ENCODE measurements at regions not wholly inside any gene's neighbourhood (a gene's known extent, or its start where the extent isn't known, plus 50 kb on each side); places are given as distances from the start of the nearest gene placed in this dataset.

DNA sequence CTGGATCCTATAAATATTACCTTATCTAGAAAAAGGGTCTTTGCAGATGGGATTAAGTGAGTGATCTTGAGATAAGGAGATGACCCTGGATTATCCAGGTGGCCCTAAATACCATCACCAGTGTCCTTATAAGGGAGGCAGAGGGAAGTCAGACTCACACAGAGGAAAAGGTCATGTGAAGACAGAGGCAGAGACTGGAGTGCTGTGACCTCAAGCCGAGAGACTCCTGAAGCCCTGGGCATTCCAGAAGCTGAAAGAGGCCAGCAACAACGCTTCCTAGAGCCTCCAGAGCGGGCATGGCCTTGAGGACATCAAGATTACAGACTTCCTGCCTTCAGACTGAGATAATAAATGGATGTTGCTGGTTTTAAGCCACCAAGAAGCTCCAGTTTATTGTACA lies 118.8 kb downstream of the ATPSCKMT start:
- H3K9me3 ChIP-seq (ENCODE audit: control insufficient read depth, insufficient read depth, low read depth, low read length) = no peaks in the 10 kb centered on the region
- no peaks in the 10 kb centered on the region for H3K27me3 ChIP-seq (ENCODE audit: control insufficient read depth, insufficient read depth, low read length)
- H3K4me1 ChIP-seq (ENCODE audit: control insufficient read depth, insufficient read depth, low read length) = no peaks in the 10 kb centered on the region
- no peak overlapping the region for H3K27ac ChIP-seq (ENCODE audit: low read depth, low read length)
- no peaks in the 10 kb centered on the region for H3K36me3 ChIP-seq (ENCODE audit: control insufficient read depth, insufficient read depth, low read length)
- H3K4me3 ChIP-seq (ENCODE audit: low read depth, low read length) = no peak overlapping the region
- H3K9ac ChIP-seq (ENCODE audit: low read length) = no peak overlapping the region

DNA sequence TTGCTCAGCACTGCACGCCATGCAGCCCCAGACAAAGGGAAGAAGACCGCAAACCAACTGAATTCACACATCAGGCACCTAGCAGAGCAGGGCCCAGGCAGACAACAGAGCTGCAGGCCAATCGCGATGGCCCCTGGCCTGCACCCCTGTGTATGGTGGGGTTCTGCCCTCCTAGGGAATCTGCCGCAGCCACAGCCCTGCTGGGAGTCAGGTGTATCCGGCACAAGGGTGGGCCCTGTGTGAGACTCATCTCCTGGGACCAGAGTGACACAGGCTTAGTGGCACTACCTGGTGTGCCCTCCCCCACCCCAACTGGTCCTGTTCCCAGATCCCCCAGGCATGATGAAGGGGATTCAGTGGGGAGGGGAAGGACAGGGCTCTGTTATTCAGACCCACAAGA lies 122.8 kb downstream of the ATPSCKMT start:
- Histone ChIP-seq H3K9me3 (ENCODE audit: control insufficient read depth, insufficient read depth, low read depth, low read length) (no peaks in the 10 kb centered on the region), H3K4me1 (ENCODE audit: control insufficient read depth, insufficient read depth, low read length) (no peaks in the 10 kb centered on the region), H3K9ac (ENCODE audit: low read length) (no peak overlapping the region), H3K27me3 (ENCODE audit: control insufficient read depth, insufficient read depth, low read length) (no peaks in the 10 kb centered on the region), H3K27ac (ENCODE audit: low read depth, low read length) (no peak overlapping the region), H3K36me3 (ENCODE audit: control insufficient read depth, insufficient read depth, low read length) (no peaks in the 10 kb centered on the region), H3K4me3 (ENCODE audit: low read depth, low read length) (no peak overlapping the region)

DNA sequence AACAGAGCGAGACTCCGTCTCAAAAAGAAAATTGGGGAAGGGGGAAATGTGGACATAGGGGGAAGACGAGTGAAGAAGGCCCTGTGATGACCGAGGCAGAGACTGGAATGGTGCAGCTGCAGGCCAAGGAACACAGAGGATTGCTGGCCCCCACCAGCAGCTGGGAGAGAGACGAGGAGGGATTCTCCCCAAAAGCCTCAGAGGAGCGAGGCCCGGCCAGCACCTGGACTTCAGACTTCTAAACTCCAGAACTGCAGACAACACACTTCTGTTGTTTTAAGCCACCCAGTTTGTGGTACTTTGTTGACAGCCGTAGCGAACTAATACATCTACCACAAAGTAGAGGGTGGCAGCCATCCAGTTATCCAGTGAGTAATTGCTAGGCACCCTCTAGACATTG lies 124.6 kb downstream of the ATPSCKMT start:
- Histone ChIP-seq H3K9ac (ENCODE audit: low read length) (no peak overlapping the region), H3K27ac (ENCODE audit: low read depth, low read length) (no peak overlapping the region), H3K36me3 (ENCODE audit: control insufficient read depth, insufficient read depth, low read length) (no peaks in the 10 kb centered on the region)

DNA sequence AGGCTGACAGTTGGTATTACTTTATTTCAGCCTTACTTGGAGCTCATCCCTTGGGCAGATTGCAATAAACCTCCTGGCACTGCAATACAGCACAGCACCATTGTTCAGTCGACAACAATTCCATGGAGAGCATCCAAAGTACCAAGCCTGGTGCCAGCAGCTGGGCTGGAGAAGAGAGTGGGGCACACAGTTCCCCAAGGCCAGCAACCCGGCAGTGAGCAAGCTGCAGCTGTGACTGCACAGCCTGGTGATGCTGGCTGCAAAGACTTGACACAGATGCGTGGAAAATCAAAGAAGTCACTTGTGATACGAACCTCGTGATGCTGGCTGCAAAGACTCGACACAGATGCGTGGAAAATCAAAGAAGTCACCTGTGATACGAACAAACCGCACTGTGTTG lies 125.4 kb downstream of the ATPSCKMT start:
- no peak overlapping the region for H3K9ac ChIP-seq (ENCODE audit: low read length)
- no peaks in the 10 kb centered on the region for H3K4me1 ChIP-seq (ENCODE audit: control insufficient read depth, insufficient read depth, low read length)
- H3K36me3 ChIP-seq (ENCODE audit: control insufficient read depth, insufficient read depth, low read length) = no peaks in the 10 kb centered on the region
- no peaks in the 10 kb centered on the region for H3K9me3 ChIP-seq (ENCODE audit: control insufficient read depth, insufficient read depth, low read depth, low read length)
- H3K27ac ChIP-seq (ENCODE audit: low read depth, low read length) = no peak overlapping the region
- H3K4me3 ChIP-seq (ENCODE audit: low read depth, low read length) = no peak overlapping the region
- H3K27me3 ChIP-seq (ENCODE audit: control insufficient read depth, insufficient read depth, low read length) = no peaks in the 10 kb centered on the region

More for the DNA sequence above, 124.6 kb downstream of the ATPSCKMT start:
- no peaks in the 10 kb centered on the region for H3K27me3 ChIP-seq (ENCODE audit: control insufficient read depth, insufficient read depth, low read length)
- H3K4me1 ChIP-seq (ENCODE audit: control insufficient read depth, insufficient read depth, low read length) = no peaks in the 10 kb centered on the region
- no peak overlapping the region for H3K4me3 ChIP-seq (ENCODE audit: low read depth, low read length)
- H3K9me3 ChIP-seq (ENCODE audit: control insufficient read depth, insufficient read depth, low read depth, low read length) = no peaks in the 10 kb centered on the region

DNA sequence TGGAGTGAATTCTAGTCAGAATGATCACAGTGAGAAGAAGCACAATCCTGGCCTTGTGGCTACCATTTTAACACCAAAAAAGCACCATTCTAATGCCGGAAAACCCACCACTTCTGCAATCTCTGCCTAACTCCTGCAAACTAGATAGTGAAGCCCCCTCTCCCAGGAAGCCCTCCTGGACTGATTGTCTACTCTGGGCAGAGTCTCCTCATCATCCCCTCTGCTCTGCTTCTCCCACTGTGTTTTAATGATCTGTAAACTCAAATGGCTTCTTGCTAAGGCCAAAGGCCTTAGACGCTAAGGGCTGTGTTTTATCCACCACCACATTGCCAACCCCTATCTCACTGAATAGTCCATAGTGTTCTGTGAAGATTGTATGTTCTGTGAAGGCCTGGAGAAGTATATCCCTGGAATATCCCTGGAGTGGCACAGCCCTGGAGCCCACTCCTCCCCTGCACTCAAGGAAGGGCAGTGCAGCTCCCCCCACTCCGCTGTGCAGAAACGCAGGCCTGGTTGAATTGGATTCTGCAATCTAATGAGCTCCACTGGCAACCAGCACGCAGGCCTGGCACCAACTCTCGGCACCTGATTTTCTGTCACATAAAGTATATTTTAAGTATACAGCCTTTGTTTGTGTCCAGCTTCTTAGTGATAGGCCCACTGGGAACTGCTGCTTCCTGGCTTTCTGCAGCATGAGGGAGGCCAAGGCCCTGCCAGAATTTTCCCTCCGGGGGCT lies 126.3 kb downstream of the ATPSCKMT start:
- Histone ChIP-seq H3K4me1 (ENCODE audit: control insufficient read depth, insufficient read depth, low read length) (no peaks in the 10 kb centered on the region), H3K36me3 (ENCODE audit: control insufficient read depth, insufficient read depth, low read length) (no peaks in the 10 kb centered on the region), H3K9me3 (ENCODE audit: control insufficient read depth, insufficient read depth, low read depth, low read length) (no peaks in the 10 kb centered on the region), H3K9ac (ENCODE audit: low read length) (no peak overlapping the region), H3K27ac (ENCODE audit: low read depth, low read length) (no peak overlapping the region), H3K27me3 (ENCODE audit: control insufficient read depth, insufficient read depth, low read length) (no peaks in the 10 kb centered on the region), H3K4me3 (ENCODE audit: low read depth, low read length) (no peak overlapping the region)

DNA sequence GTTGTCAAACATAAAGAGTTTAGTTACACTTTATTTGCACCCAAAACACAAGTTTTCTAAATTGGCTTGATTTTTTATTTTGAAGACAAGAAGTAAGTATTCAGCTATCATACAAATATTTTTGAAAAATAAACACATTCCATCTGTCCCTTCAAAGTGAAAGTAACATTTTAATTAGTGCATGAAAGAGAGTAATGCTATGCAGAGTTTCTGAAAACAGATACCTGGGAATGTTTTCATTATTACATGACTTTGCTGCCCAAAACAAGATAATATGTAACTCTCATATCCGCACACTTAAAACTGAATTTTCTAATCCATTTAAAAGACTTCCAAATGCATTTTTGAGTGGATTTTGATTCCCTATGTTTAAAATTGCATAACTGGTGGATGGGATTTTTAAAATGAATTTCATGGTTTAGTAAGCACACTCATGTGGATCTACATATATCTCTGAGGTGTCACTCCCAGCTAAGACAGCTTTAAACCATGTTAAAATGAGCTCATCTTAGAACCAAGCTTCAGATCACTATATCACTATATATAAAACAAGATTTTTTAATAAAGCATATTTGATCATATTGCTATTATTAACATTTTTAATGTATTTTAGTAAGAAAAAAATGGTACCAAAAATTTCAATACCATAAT lies 127.5 kb downstream of the ATPSCKMT start:
- H3K4me3 ChIP-seq (ENCODE audit: low read depth, low read length) = no peak overlapping the region
- H3K27ac ChIP-seq (ENCODE audit: low read depth, low read length) = no peak overlapping the region
- no peaks in the 10 kb centered on the region for H3K27me3 ChIP-seq (ENCODE audit: control insufficient read depth, insufficient read depth, low read length)
- no peaks in the 10 kb centered on the region for H3K36me3 ChIP-seq (ENCODE audit: control insufficient read depth, insufficient read depth, low read length)
- no peak overlapping the region for H3K9ac ChIP-seq (ENCODE audit: low read length)
- H3K4me1 ChIP-seq (ENCODE audit: control insufficient read depth, insufficient read depth, low read length) = no peaks in the 10 kb centered on the region
- no peaks in the 10 kb centered on the region for H3K9me3 ChIP-seq (ENCODE audit: control insufficient read depth, insufficient read depth, low read depth, low read length)

DNA sequence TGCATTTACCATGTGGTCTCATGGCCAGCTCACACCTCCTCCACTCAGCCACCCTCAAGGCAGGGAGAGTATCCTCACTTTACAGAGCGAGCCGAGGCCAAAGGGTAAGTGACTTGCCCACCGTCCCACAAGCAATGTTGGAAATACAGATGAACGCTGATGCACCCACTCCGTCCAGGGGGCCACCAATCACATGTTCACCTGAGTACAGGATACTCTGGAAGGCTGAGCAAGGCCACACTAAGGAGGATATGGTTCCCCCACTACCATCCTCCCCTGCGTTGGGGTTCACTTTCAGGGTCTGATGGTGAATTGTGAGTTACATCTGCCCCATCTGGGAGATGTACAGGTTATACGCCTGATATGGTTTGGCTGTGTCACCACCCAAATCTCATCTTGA lies 128.8 kb downstream of the ATPSCKMT start:
- no peak overlapping the region for H3K9ac ChIP-seq (ENCODE audit: low read length)
- H3K4me3 ChIP-seq (ENCODE audit: low read depth, low read length) = no peak overlapping the region
- no peaks in the 10 kb centered on the region for H3K9me3 ChIP-seq (ENCODE audit: control insufficient read depth, insufficient read depth, low read depth, low read length)
- H3K36me3 ChIP-seq (ENCODE audit: control insufficient read depth, insufficient read depth, low read length) = no peaks in the 10 kb centered on the region
- H3K27me3 ChIP-seq (ENCODE audit: control insufficient read depth, insufficient read depth, low read length) = no peaks in the 10 kb centered on the region
- no peaks in the 10 kb centered on the region for H3K4me1 ChIP-seq (ENCODE audit: control insufficient read depth, insufficient read depth, low read length)
- H3K27ac ChIP-seq (ENCODE audit: low read depth, low read length) = no peak overlapping the region

DNA sequence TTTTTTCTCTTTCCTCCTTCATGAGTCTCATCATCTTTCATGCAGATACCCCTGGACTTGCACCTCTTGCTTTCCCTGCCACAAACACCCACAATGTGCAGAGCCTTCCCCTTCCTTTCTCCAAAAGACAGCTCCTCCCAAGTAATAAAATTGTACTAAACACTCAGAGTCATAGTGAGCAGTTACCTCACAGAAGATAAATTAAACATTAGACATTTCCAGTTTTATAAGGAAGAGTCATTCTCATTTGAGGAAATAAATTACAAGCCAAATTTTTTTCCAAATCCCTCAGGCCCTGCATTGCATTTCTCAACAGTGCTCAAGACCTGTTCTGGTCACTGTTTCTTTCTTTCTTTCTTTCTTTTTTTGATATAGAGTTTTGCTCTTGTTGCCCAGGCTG lies 131.5 kb downstream of the ATPSCKMT start:
- Histone ChIP-seq H3K27me3 (ENCODE audit: control insufficient read depth, insufficient read depth, low read length) (no peaks in the 10 kb centered on the region), H3K4me1 (ENCODE audit: control insufficient read depth, insufficient read depth, low read length) (no peaks in the 10 kb centered on the region), H3K9me3 (ENCODE audit: control insufficient read depth, insufficient read depth, low read depth, low read length) (no peaks in the 10 kb centered on the region; the same call in 1 of the 2 replicates), H3K36me3 (ENCODE audit: control insufficient read depth, insufficient read depth, low read length) (no peaks in the 10 kb centered on the region), H3K27ac (ENCODE audit: low read depth, low read length) (no peak overlapping the region), H3K4me3 (ENCODE audit: low read depth, low read length) (no peak overlapping the region), H3K9ac (ENCODE audit: low read length) (no peak overlapping the region)

DNA sequence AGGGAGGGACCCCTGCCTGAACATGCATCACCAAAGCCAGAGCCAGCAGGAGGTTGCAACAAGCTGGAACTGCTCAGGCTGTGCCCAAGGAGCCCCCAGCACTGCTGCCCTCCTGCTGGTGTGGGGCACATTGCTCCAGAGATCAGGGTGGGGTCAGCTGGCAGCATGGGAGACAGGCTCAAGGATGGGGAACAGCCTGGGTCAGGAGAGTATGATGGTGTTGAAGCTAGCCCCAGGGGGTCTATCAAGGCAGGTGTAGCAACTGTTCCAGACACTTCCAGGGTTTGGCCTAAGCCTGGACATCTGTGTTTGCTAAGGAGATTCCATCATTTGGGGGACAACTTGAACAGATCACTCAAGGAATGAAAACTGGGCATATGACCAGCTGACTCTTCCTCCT lies 133.1 kb downstream of the ATPSCKMT start:
- Histone ChIP-seq H3K9ac (ENCODE audit: low read length) (no peak overlapping the region), H3K27ac (ENCODE audit: low read depth, low read length) (no peak overlapping the region), H3K36me3 (ENCODE audit: control insufficient read depth, insufficient read depth, low read length) (no peaks in the 10 kb centered on the region), H3K4me1 (ENCODE audit: control insufficient read depth, insufficient read depth, low read length) (no peaks in the 10 kb centered on the region), H3K4me3 (ENCODE audit: low read depth, low read length) (no peak overlapping the region), H3K9me3 (ENCODE audit: control insufficient read depth, insufficient read depth, low read depth, low read length) (no peaks in the 10 kb centered on the region; the same call in 1 of the 2 replicates), H3K27me3 (ENCODE audit: control insufficient read depth, insufficient read depth, low read length) (no peaks in the 10 kb centered on the region)

DNA sequence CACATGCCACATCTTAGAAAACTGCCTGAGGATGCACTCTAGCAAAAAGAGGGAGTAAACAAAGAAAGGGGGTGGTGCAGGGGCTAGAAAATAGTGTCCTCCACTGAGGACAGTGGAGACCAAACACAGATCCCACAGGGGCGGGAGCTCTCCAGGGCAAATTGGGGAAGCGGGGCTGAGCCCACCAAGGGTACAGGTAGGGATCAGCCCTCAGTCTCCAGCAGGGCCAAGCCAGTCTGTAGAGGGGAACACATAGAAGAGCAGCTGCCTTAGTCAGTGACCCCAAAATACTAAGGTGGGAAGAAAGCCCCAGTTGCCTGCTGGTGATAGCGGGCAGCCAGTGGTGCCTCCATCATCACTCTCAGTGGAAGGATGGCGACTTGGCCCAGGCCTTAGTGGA lies 134.0 kb downstream of the ATPSCKMT start:
- H3K27me3 ChIP-seq (ENCODE audit: control insufficient read depth, insufficient read depth, low read length) = no peaks in the 10 kb centered on the region
- H3K9ac ChIP-seq (ENCODE audit: low read length) = no peak overlapping the region
- H3K4me1 ChIP-seq (ENCODE audit: control insufficient read depth, insufficient read depth, low read length) = no peaks in the 10 kb centered on the region
- H3K4me3 ChIP-seq (ENCODE audit: low read depth, low read length) = no peak overlapping the region
- H3K27ac ChIP-seq (ENCODE audit: low read depth, low read length) = no peak overlapping the region
- no peaks in the 10 kb centered on the region; the same call in 1 of the 2 replicates for H3K9me3 ChIP-seq (ENCODE audit: control insufficient read depth, insufficient read depth, low read depth, low read length)
- H3K36me3 ChIP-seq (ENCODE audit: control insufficient read depth, insufficient read depth, low read length) = no peaks in the 10 kb centered on the region

DNA sequence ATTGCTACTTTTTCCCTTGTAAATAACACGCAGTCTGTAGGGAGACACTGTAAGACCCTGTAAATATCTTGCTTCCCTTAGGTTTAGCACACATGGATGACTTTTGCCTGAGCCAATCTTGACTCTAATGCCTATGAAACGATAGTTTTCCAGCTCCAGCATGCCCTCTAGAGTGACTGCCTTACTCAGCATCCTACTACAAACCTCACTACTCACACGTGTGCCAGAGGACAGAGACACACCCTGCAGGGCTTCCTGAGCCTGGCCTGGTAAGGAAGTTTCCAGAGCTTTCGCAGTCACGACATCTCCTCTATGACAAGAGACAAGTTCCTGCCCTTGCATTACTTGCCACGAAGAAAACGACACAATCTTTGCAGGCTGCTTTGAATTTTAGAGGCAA lies 138.1 kb downstream of the ATPSCKMT start:
- H3K4me1 ChIP-seq (ENCODE audit: control insufficient read depth, insufficient read depth, low read length) = no peaks in the 10 kb centered on the region
- H3K9ac ChIP-seq (ENCODE audit: low read length) = no peak overlapping the region
- H3K4me3 ChIP-seq (ENCODE audit: low read depth, low read length) = no peak overlapping the region

More for the DNA sequence above, 138.1 kb downstream of the ATPSCKMT start:
- H3K36me3 ChIP-seq (ENCODE audit: control insufficient read depth, insufficient read depth, low read length) = no peaks in the 10 kb centered on the region
- no peaks in the 10 kb centered on the region; the same call in 1 of the 2 replicates for H3K9me3 ChIP-seq (ENCODE audit: control insufficient read depth, insufficient read depth, low read depth, low read length)
- H3K27ac ChIP-seq (ENCODE audit: low read depth, low read length) = no peak overlapping the region
- no peaks in the 10 kb centered on the region for H3K27me3 ChIP-seq (ENCODE audit: control insufficient read depth, insufficient read depth, low read length)

All from HUES6 (cell line).